Kidney (tissue), 13 donors: ENCODE measurements at regions not wholly inside any gene's neighbourhood (a gene's known extent, or its start where the extent isn't known, plus 50 kb on each side); places are given as distances from the start of the nearest gene placed in this dataset.
A peak's percentile ranks its signal among the peaks of the same experiment; 100 is the strongest.

Experiments
- DNase-seq, 5 donors: peaks; one replicate each; pipeline ENCODE4 v3.0.0-alpha.2; 2013 to 2020
- FAIRE-seq: peaks from 2 replicates; lab custom pipeline; 2012; peaks lifted over from hg19 to GRCh38; lab: Jason Lieb, UNC
- H3K27ac ChIP-seq, 2 donors: one replicate each; pipeline ENCODE4 v1.7.0; 2013; ENCODE audit warnings: low read depth in 2 of 2, low read length in 2 of 2, inconsistent platforms in 1 of 2
- H3K27me3 ChIP-seq: one replicate; pipeline ENCODE4 v1.7.1; 2013; ENCODE audit warnings: low read length, inconsistent platforms; ENCODE audit not compliant: control insufficient read depth, insufficient read depth
- H3K36me3 ChIP-seq, 3 donors: one replicate each; pipeline versions ENCODE4 v1.7.0 to v1.7.1; 2013; ENCODE audit warnings: low read length in 3 of 3, control low read depth in 1 of 3, inconsistent platforms in 1 of 3; ENCODE audit not compliant: insufficient read depth in 3 of 3, control insufficient read depth in 2 of 3
- H3K4me1 ChIP-seq, 3 donors: one replicate each; pipeline versions ENCODE4 v1.7.0 to v1.7.1; 2013; ENCODE audit warnings: low read length in 3 of 3, inconsistent platforms in 1 of 3, low read depth in 1 of 3; ENCODE audit not compliant: control insufficient read depth in 2 of 3, insufficient read depth in 2 of 3
- H3K4me3 ChIP-seq, 3 donors: one replicate each; pipeline versions ENCODE4 v1.7.0 to v1.8.1; 2013; ENCODE audit warnings: low read length in 3 of 3, control low read depth in 1 of 3, inconsistent platforms in 1 of 3
- H3K9ac ChIP-seq, 3 donors: one replicate each; pipeline versions ENCODE4 v1.7.0 to v1.7.1; 2013; ENCODE audit warnings: low read length in 3 of 3, control low read depth in 1 of 3, inconsistent platforms in 1 of 3
- H3K9me3 ChIP-seq, 3 donors: one replicate each; pipeline versions ENCODE4 v1.7.0 to v1.7.1; 2013; ENCODE audit warnings: low read length in 3 of 3, control low read depth in 1 of 3, inconsistent platforms in 1 of 3; ENCODE audit not compliant: control insufficient read depth in 2 of 3, insufficient read depth in 1 of 3
- intact Hi-C: fragments of 100-400 bp; cut with DNase I; formaldehyde crosslinking; loops from one replicate; pipeline ENCODE4 v1.11.1; 2022
- TF ChIP-seq, protein P1 (sequence below): IDR thresholded peaks from 3 replicates; pipeline ENCODE4 v1.5.1; 2012; ENCODE audit warnings: mild to moderate bottlenecking, moderate library complexity, borderline replicate concordance; ENCODE audit not compliant: insufficient read depth; ENCODE audit errors: extremely low read depth
- donor health status: control.
- donor health status: control.
- donor health status: control.
- donor health status: control.
- donor health status: control.
- donor health status: DM: yes; HTN: yes; CAD: no.
- donor health status: Normal renal cell carcinoma (clear cell type).

DNA sequence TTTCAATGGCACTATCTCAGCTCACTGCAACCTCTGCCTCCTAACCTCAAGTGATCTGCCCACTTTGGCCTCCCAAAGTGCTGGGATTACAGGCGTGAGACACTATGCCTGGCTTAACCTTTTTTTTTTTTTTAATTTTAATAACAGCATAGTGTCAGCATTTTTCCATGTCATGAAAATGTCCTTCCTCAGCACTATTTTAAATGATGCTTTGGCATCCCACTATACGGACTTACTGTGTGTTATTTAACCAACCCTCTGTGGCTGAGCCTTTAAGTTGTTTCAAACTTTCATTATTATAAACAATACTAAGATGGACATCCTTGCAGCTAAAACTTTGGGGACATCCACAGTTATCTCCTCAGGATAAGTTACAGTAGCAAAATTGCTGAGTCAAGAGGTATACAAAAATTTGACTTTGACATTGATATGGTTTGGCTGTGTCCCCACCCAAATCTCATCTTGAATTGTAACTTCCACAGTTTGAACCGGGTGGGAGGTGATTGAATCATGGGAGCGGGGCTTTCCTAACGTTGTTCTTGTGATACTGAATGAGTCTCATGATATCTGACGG, 123.8 kb upstream of the JARID2 start:
- no peak overlapping the region for H3K9ac ChIP-seq
- no peak for FAIRE-seq
- TF ChIP-seq, protein P1, sequence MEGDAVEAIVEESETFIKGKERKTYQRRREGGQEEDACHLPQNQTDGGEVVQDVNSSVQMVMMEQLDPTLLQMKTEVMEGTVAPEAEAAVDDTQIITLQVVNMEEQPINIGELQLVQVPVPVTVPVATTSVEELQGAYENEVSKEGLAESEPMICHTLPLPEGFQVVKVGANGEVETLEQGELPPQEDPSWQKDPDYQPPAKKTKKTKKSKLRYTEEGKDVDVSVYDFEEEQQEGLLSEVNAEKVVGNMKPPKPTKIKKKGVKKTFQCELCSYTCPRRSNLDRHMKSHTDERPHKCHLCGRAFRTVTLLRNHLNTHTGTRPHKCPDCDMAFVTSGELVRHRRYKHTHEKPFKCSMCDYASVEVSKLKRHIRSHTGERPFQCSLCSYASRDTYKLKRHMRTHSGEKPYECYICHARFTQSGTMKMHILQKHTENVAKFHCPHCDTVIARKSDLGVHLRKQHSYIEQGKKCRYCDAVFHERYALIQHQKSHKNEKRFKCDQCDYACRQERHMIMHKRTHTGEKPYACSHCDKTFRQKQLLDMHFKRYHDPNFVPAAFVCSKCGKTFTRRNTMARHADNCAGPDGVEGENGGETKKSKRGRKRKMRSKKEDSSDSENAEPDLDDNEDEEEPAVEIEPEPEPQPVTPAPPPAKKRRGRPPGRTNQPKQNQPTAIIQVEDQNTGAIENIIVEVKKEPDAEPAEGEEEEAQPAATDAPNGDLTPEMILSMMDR, result no peak
- intact Hi-C loops, result no loop called here
- H3K9me3 ChIP-seq, result no peaks in the 10 kb centered on the region
- no peaks in the 10 kb centered on the region for H3K27me3 ChIP-seq
- no peaks in the 10 kb centered on the region for H3K36me3 ChIP-seq
- no peak overlapping the region for H3K4me3 ChIP-seq
- no peak for DNase-seq
- no peak overlapping the region for H3K27ac ChIP-seq
- no peaks in the 10 kb centered on the region for H3K4me1 ChIP-seq

DNA sequence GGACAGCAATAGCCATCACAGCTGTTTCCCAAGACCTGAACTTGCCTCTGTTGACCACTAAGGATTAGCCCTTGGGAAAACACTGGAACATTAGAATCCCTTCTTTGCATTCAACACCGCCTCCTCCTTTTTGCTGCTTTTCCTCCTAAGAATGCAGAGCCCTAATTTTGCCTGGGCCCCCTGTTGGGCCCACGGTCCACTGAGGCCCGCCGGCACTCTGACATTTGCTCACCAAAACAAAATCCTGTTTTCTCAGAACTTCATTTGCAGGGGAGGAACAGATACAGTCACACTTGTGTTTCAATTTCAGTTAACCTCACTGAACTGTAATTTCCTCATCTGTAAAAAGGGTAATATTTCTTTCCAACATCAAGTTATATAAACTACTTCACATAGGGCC, 116.0 kb upstream of the JARID2 start:
- H3K4me3 ChIP-seq, result no peak overlapping the region
- H3K4me1 ChIP-seq, result peaks cover 0 to 2% (median 0%) of the 10 kb centered on the region in 3 donors
- intact Hi-C loops, result no loop called here
- no peak overlapping the region for H3K9ac ChIP-seq
- TF ChIP-seq, protein P1, result no peak
- DNase-seq (peak in 3 of 5 donors; percentile 59 to 76 (median 76)), FAIRE-seq (no peak)
- no peaks in the 10 kb centered on the region for H3K27me3 ChIP-seq
- no peaks in the 10 kb centered on the region for H3K9me3 ChIP-seq
- no peak overlapping the region for H3K27ac ChIP-seq
- no peaks in the 10 kb centered on the region for H3K36me3 ChIP-seq

DNA sequence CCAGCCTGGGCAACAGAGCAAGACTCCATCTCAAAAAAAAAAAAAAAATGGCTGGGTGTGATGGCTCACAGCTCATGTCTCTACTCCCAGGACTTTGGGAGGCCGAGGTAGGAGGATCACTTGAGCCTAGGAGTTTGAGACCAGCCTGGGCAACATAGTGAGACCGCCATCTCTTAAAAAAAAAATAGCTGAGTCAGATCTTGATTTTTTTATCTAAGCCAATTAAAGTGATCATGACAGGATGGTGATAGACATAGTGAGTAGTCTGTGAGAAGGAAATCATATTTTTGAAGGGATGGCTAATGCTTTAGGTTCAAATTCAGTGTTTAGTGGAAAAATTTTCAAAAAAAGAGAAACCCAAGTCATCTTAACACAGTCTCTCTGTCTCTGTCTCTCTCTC, 114.6 kb upstream of the JARID2 start:
- H3K27ac ChIP-seq, result no peak overlapping the region
- no peak overlapping the region for H3K9ac ChIP-seq
- intact Hi-C loops, result no loop called here
- H3K9me3 ChIP-seq, result no peaks in the 10 kb centered on the region
- peaks cover 0 to 2% (median 0%) of the 10 kb centered on the region in 3 donors for H3K4me1 ChIP-seq
- DNase-seq (no peak), FAIRE-seq (no peak)
- TF ChIP-seq, protein P1, result no peak
- no peak overlapping the region for H3K4me3 ChIP-seq
- H3K27me3 ChIP-seq, result no peaks in the 10 kb centered on the region
- no peaks in the 10 kb centered on the region for H3K36me3 ChIP-seq

DNA sequence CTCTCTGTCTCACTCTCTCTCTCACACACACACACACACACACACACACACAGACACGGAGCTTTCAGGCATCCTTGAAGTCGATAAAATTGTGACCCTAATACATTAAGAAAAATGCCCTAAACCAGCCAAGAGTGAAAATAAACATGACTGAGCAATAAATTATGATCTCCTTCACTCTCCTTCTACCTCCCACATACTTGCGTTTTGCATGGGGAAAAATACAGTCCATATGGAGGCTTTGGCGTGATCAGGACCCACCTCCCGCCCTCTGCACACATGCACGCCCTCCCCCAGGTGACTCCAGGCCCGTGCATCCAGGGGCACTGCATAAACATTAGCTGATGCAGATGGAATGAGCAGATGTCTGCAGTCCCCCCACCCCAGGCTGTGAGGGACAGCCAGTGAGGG, 114.2 kb upstream of the JARID2 start:
- intact Hi-C loops, result no loop called here
- no peaks in the 10 kb centered on the region for H3K27me3 ChIP-seq
- H3K4me3 ChIP-seq, result no peak overlapping the region
- DNase-seq, result peak in 4 of 5 donors; percentile 81 to 87 (median 86)
- H3K4me1 ChIP-seq, result peaks cover 0 to 2% (median 0%) of the 10 kb centered on the region in 3 donors
- TF ChIP-seq, protein P1, result no peak
- no peaks in the 10 kb centered on the region for H3K36me3 ChIP-seq
- no peak overlapping the region for H3K27ac ChIP-seq
- no peak overlapping the region for H3K9ac ChIP-seq
- FAIRE-seq, result no peak
- H3K9me3 ChIP-seq, result no peaks in the 10 kb centered on the region
